EL (cell line): ENCODE measurements at regions not wholly inside any gene's neighbourhood (a gene's known extent, or its start where the extent isn't known, plus 50 kb on each side); places are given as distances from the start of the nearest gene placed in this dataset.

ENCODE experiments used
- DNase-seq: peaks from one replicate; pipeline ENCODE4 v3.0.0-alpha.2; 2016

- no peak for DNase-seq
Observed at GRCh38 chr2:236317938-236318396, 53.8 kb upstream of the ASB18 start.

GRCh38 chr2:236318401-236318800 is 54.2 kb upstream of the ASB18 start:
- no peak for DNase-seq

- DNase-seq: peak; percentile 1
Observed at GRCh38 chr2:236319036-236319435, 54.8 kb upstream of the ASB18 start.

- no peak for DNase-seq
Observed at GRCh38 chr2:236321415-236321814, 57.2 kb upstream of the ASB18 start.

- no peak for DNase-seq
Observed at GRCh38 chr2:236333417-236334121, 69.4 kb upstream of the ASB18 start.

GRCh38 chr2:236334122-236334876 is 70.1 kb upstream of the ASB18 start:
- no peak for DNase-seq

DNA sequence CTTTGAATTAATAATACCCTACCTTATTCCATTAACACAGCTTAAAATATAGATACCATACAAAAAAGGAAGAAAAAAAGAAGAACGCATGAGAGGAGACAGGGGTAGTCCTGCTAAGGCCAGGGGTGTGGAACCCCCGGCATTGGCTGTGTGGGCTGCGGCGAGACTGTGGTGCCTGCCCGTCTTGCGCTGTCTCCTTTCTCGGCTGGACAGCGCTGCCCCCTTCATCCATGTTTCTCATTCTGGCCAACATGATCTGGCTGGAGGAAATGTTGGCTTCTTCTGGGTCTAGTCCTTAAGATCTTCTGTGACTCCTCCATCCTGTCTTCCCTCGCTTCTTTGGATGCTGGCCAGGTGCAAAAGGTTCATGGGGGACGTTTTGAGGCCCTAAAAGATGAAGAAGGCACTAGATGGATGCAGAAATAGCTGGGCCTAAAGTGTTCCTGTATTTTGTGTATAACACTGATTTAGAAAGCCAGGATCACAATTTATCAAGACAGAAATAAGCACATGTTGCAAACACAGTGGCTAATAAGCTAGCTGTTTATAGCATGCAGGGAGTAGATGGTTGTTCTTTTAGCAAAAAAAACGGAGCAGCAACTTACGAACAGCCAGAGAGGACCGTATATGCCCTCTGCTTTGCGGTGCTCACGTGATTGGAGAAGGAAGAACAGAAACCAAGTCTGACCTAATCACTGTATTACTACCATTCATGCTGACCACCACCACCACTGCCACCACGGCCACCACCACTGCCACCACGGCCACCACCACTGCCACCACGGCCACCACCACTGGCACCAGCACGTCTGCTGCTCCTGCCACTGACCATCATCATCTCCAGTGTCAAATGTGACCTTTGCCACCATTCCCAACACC is 71.7 kb upstream of the ASB18 start:
- DNase-seq: no peak

- no peak for DNase-seq
Observed at GRCh38 chr2:236336575-236337464, 72.6 kb upstream of the ASB18 start.

DNA sequence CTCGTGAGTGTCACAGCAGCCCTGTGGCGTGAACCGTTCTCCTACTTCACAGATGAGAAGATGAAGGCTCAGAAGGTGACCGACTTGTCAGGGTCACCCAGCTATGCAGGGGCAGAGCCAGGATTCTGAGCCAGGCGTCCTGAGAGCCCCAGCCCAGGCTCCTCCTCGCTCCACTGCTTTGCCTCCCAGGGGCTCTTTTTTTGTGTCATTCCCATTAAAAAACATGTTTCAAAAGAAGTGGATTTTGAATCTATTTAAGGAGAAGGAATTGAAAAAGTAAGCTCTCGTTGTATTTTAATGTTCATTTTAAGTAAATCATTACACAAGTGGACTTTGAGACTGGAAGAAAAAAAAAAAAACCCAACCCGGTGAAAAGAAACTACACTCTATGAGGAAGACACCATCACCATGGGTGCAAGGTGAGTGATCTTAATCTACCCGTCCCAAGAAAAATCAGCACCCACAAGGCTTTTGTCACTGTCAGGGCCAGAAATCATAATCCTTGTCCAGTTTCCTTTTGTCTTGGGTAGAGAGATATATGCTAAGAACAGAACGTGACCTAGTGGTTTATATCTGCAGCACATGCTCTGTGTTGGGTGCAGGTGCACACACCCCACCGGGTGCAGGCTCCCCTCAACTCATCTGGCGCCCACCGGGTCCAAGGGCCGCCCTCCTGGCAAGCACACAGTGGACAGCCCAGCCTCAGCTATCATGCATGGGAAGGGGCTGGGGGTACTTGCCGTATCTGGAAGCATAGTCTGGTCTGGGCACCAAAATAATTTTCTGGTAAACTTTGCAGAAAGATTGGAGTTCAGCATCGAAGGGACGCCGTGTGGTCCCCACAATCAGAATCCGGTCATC is 73.5 kb upstream of the ASB18 start:
- no peak for DNase-seq

GRCh38 chr2:236338495-236339184 is 74.4 kb upstream of the ASB18 start:
- DNase-seq: no peak

GRCh38 chr2:236340251-236340650 is 76.0 kb upstream of the ASB18 start:
- no peak for DNase-seq

DNA sequence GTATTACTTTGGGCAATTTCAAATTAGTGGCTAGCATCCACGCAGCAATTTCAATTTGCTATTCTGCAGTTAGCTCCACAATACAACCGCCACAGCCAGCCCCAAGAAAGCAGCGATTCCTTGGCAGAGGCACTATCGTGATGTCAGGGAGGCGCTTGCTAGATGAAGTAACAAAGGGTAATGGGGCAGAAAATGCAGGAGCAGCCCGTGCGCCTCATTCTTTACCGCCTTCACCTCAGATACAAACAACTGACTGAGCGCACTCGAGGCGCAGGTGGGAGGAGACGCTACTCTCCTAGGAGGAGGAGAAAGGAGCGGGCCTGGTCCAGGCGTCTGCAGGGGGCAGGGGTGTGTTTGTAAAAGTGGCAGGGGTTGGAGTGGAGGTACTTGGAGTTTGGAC is 76.9 kb upstream of the ASB18 start:
- no peak for DNase-seq

DNA sequence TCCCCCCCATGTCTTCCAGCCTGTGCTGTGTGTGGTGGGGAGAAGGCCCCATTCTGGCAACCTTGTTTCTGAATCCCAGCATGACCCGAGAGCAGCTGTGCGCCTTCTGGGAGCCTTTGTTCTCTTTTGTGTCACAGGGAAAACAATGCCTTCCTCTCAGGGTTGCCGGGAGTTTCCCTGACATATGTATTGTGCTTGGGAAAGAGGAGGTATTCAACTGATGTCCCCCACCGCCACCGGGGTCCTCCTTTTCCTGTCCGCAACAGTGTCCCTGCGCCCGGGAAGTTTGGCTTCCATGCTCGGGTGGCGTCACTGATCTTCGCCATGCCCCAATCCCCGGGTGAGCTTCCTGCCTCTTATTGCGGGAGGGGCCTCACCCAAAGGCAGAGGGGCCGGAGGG is 77.5 kb upstream of the ASB18 start:
- no peak for DNase-seq

DNA sequence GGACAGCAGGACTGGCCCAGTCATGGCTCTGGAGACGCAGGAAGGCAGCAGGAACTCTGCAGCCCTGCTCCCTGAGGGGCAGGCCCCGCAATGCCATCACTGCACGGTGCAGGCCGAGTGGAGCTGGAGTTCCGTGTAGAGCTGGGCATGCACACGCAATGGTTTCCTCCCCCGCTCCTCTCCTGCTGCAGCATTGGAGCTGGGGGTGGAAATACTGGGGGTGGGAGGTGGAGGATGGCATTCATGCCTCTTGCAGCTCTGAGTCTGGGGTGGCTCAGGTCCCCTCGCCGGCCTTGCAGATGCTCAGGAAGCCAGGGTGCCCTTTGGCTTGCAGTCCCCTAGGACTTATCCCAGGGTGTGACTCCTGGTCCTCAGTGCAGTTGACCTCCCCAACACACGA is 78.3 kb upstream of the ASB18 start:
- DNase-seq: no peak

GRCh38 chr2:236342951-236343350 is 78.7 kb upstream of the ASB18 start:
- DNase-seq: no peak

DNA sequence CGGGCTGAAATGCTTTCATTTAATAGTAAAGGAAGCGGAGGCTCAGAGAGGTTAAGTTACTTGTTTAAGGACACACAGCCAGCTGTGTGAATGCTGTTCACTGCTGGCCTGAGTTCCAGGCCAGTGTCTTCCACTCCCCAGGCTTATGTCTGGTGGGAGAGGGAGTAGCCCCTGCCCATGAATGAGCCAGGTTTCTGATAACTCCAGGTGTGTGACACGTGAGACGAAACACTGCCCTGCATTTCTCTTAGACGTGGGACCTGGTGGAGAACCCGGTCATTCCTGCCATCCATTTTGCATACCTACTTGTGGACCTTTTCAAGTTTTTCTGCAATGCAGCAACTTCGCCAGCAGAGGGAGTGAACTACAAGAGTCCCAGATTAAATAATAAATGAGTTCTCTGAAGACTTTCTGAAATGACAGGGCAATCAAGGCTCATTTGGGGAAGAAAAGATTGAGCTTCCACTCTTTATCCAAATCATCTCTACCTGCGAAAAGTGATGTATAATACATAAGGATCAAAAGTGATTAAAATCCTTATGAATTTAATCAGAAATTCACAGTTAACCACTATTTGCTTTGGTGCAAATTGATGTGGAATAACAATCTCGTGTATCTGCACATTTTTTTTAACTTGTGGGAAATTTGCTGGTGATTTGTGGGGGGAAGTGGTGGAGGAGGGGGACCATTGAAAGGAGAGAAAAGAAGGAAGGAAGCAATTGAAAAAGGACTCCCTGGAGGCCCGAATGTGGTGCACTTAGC is 79.4 kb upstream of the ASB18 start:
- DNase-seq: peak; percentile 62

DNA sequence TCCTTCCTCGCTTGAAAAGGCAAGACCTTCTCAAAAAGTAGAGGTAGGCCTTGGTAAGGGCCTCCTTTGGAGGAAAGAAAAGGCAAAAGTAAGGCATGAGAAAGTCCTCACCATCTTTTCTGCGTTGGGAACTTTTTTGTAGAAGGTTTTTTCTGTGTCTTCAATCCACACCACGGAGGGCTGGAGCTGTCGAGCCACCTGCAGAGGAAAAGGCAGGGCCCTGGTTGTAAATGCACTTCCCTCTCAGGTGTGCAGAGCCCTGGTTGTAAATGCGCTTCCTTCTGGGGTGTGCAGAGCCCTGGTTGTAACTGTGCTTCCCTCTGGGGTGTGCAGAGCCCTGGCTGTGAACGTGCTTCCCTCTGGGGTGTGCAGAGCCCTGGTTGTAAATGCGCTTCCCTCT is 80.2 kb upstream of the ASB18 start:
- no peak for DNase-seq

DNA sequence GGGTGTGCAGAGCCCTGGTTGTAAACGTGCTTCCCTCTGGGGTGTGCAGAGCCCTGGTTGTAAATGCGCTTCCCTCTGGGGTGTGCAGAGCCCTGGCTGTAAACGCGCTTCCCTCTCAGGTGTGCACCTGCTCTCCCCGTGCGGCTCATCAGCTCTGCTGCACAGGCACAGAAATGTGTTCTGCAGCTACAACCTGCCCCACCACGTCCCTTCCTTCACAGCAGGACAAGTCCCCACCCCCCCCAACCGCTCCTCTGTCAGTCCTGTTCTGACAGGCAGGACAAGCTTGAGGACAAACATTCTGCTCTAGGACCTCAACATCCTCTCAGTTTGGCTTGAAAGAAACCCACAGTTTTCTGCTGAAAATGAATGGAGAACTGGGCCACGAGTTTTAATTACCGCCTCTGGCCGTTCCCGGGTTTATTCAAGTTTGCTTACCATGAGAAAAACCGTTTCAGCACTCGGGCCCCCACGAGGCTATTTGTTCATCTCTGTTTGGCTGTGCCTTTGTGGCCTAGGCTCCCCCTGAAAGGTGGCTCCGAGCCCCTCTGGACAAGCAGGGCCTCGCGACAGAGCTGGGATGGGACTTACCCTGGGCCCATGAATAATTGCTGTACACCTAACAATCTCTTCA is 81.0 kb upstream of the ASB18 start:
- DNase-seq: no peak

DNA sequence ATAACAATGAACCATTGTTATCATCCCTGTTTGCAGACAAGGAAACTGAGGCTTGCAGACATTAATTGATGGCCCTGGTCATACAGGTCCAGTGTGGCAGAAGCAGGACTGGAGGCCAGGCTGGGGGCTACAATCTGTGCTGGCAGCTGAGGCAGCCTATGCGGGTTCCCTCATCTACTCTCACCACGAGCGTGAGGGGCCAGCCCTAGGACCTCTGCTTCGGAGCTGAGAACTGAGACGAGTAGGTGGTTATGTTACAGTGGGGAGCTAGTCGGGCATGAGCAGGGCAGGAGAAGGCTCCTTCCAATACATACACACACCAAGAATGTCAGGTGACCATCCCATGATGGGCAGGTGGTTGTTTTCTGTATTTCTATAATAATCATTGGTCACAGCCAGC is 82.2 kb upstream of the ASB18 start:
- DNase-seq: no peak

- no peak for DNase-seq
Observed at GRCh38 chr2:236348279-236348678, 84.1 kb upstream of the ASB18 start.
